LNCaP clone FGC (cell line): ENCODE measurements at regions not wholly inside any gene's neighbourhood (a gene's known extent, or its start where the extent isn't known, plus 50 kb on each side); places are given as distances from the start of the nearest gene placed in this dataset.
"Not testable (repeated sequence)": the region's sequence is repeated elsewhere in the genome, so short reads cannot be mapped to it uniquely, and the experiment has no call there.

Source experiments
- DNase-seq: peaks from one replicate; pipeline ENCODE4 v3.0.0-alpha.2; 2011; ENCODE audit warnings: low read depth
- H3K4me3 ChIP-seq: 2 replicates; pipeline ENCODE4 v1.5.1; 2011; ENCODE audit warnings: mild to moderate bottlenecking, low read depth, low read length, control low read depth
- TF ChIP-seq, protein P1 (sequence below): IDR thresholded peaks from 2 replicates; pipeline ENCODE4 v1.5.1; 2012; ENCODE audit warnings: mild to moderate bottlenecking; ENCODE audit not compliant: control insufficient read depth, insufficient read depth; ENCODE audit errors: extremely low read depth

DNA sequence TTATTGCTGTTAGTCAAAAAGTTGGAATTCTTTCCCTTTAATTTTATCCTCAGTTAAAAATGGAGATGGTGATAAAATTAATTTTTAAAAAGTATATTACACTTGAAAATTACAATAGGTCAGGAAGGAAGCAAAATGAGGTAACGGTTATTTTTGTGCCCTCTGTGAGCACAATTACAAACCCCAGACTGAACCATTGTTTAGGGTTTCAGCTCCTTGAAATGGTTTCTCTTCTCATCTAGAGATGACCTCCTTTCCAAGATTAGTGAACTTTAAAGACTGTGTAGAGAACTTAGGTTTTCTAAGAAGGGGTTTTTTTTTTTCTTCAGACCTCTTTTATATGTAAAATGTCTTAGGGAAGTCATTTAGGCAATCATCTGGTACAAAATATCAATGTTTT lies 126.2 kb upstream of the CHD1 start:
- H3K4me3 ChIP-seq = no peak overlapping the region
- DNase-seq = no peak
- TF ChIP-seq, protein P1, sequence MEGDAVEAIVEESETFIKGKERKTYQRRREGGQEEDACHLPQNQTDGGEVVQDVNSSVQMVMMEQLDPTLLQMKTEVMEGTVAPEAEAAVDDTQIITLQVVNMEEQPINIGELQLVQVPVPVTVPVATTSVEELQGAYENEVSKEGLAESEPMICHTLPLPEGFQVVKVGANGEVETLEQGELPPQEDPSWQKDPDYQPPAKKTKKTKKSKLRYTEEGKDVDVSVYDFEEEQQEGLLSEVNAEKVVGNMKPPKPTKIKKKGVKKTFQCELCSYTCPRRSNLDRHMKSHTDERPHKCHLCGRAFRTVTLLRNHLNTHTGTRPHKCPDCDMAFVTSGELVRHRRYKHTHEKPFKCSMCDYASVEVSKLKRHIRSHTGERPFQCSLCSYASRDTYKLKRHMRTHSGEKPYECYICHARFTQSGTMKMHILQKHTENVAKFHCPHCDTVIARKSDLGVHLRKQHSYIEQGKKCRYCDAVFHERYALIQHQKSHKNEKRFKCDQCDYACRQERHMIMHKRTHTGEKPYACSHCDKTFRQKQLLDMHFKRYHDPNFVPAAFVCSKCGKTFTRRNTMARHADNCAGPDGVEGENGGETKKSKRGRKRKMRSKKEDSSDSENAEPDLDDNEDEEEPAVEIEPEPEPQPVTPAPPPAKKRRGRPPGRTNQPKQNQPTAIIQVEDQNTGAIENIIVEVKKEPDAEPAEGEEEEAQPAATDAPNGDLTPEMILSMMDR = no peak

DNA sequence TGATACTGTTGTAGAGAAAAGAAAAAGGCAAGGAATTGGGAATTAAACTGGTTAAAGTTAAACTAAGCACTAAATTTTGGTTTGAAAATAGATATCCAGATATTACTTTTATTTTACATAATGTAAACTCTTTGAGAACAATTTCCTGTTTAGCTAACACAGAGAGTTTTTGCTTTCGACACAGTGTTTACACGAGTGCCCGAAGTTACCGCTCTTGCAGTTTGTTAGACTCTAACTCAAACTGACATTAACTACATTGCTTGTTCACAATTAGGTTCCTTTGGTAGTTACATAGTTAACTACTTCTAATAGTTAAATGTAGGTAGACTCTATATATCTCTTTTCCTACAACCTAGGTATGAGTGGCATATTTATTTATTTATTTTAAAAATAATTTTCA lies 117.1 kb upstream of the CHD1 start:
- no peak overlapping the region for H3K4me3 ChIP-seq
- TF ChIP-seq, protein P1 = no peak
- no peak for DNase-seq

DNA sequence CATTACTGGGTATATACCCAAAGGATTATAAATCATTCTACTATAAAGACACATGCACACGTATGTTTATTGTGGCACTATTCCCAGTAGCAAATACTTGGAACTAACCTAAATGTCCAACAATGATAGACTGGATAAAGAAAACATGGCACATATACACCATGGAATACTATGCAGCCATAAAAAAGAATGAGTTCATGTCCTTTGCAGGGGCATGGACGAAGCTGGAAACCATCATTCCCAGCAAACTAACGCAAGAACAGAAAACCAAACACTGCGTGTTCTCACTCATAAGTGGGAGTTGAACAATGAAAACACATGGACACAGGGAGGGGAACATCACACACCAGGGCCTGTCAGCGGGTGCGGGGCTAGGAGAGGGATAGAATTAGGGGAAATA lies 114.5 kb upstream of the CHD1 start:
- H3K4me3 ChIP-seq, DNase-seq: not testable (repeated sequence)

DNA sequence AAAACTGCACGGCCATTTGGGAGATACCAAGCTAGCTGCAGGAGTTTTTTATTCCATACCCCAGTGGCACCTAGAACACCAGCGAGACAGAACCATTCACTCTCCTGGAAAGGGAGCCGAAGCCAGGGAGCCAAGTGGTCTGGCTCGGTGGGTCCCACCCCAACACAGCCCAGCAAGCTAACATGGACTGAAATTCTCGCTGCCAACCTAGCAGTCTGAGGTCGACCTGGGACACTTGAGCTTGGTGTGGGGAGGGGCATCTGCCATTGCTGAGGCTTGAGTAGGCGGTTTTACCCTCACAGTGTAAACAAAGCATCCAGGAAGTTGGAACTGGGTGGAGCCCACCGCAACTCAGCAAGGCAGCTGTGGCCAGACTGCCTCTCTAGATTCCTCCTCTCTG lies 108.9 kb upstream of the CHD1 start:
- DNase-seq = no peak
- H3K4me3 ChIP-seq = no peak overlapping the region
- TF ChIP-seq, protein P1 = no peak

DNA sequence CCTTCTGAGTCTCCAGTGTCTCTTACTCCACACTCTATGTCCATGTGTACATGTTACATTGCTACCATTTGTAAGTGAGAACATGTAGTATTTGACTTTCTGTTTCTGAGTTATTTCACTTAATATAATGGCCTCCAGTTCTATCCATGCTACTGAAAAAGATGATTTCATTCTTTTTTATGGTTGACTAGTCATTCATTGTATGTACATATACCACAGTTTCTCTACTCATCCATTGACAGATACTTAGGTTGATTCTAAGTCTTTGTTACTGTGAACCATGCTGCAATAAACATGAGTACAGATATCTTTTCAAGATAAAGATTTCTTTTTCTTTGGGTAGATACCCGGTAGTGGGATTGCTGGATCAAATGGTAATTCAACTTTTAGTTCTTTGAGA lies 107.1 kb upstream of the CHD1 start:
- H3K4me3 ChIP-seq = no peak overlapping the region
- TF ChIP-seq, protein P1 = no peak
- DNase-seq = no peak

DNA sequence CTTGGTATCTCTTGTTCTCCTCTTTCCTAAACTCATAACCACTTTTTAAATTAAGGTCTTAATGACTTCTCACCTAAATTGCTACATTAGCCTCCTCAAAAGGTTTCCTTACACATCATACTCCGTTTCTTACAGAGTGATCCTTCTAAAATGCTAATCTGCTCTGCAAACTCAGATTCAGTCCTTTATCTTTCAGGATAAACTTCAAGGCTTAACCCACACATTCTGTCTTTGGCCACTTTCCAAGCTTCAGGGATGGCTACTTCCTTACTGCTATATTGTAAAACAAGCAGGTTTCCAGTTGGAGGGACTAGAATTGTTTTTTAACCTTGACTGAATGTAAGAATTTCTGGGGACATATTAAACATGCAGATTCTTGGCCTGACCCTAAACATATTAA lies 105.5 kb upstream of the CHD1 start:
- TF ChIP-seq, protein P1 = no peak
- peak; percentile 22 for DNase-seq
- H3K4me3 ChIP-seq = no peak overlapping the region

DNA sequence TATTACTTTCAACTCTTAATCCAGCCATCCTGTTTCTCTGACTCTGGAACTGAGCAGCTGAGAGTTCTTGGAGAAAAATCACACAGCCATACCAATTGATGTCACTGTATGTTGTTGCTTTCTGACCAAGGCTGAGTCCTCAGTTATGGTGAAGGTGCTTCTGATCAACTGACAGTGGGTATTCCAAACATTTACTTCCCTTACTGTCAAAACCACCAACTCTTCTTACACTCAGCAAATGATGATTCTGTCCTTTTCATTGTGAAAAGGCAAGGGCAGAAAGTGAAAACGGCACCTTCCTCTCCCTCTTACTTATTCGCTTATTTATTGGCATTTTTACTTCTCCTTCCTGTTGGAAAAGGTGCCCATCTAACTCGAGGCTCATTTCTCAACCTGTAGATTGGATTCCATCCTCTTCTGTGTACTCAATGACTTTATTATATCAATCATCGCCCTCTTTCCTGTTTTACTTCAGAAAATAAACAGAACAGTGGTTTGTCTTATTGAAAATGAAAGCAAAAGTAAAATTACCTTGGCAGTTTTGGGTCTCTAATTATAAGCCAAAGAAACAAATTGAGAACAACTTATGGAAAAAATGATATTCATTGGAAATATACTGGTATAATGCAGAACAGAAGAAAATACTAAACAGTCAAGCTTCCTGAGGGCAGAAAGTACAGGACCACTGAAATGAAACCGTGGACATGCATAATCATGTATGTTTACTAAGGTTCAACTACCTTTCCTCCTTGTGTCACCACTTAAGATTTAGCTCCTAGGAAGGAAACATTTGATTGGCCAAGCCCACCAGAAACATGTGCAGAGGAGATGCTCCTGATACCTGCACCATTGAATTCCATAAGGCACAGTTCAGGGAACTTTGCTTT lies 104.5 kb upstream of the CHD1 start:
- no peak for DNase-seq
- TF ChIP-seq, protein P1 = no peak
- peak overlapping the region; percentile 42 for H3K4me3 ChIP-seq
